KMS-11 (cell line): ENCODE measurements at regions not wholly inside any gene's neighbourhood (a gene's known extent, or its start where the extent isn't known, plus 50 kb on each side); places are given as distances from the start of the nearest gene placed in this dataset.

ENCODE experiments used
- H2AFZ ChIP-seq: fragments of 200-600 bp; sonication (generic); 2 replicates; pipeline ENCODE4 v1.6.1; 2016; ENCODE audit warnings: antibody characterized with exemption, mixed run types, low read depth
- H3K27ac ChIP-seq: fragments of 200-600 bp; sonication (generic); 2 replicates; pipeline ENCODE4 v1.6.1; 2016; ENCODE audit warnings: mild to moderate bottlenecking, mixed run types
- H3K27me3 ChIP-seq: fragments of 200-600 bp; sonication (generic); 2 replicates; pipeline ENCODE4 v1.6.1; 2017; ENCODE audit warnings: mild to moderate bottlenecking, low read depth, mixed run types, moderate library complexity; ENCODE audit not compliant: insufficient read depth
- H3K36me3 ChIP-seq: fragments of 200-600 bp; sonication (generic); 2 replicates; pipeline ENCODE4 v1.6.1; 2017; ENCODE audit warnings: mild to moderate bottlenecking, mixed run types; ENCODE audit not compliant: insufficient read depth
- H3K4me1 ChIP-seq: fragments of 200-600 bp; sonication (generic); 2 replicates; pipeline ENCODE4 v1.6.1; 2016; ENCODE audit warnings: mild to moderate bottlenecking, low read depth, mixed run types; ENCODE audit not compliant: poor library complexity, severe bottlenecking
- H3K4me2 ChIP-seq: fragments of 200-600 bp; sonication (generic); 2 replicates; pipeline ENCODE4 v1.7.0; 2016; ENCODE audit warnings: mild to moderate bottlenecking, mixed run types
- H3K4me3 ChIP-seq: fragments of 200-600 bp; sonication (generic); IDR thresholded peaks from 2 replicates; pipeline ENCODE4 v1.6.1; 2017; ENCODE audit warnings: low read depth, low read length, mixed read lengths; ENCODE audit not compliant: insufficient read depth
- H3K79me2 ChIP-seq: fragments of 200-600 bp; sonication (generic); 2 replicates; pipeline ENCODE4 v1.6.1; 2016; ENCODE audit warnings: low read depth, mixed run types; ENCODE audit not compliant: insufficient read depth
- H3K9ac ChIP-seq: fragments of 200-600 bp; sonication (generic); 2 replicates; pipeline ENCODE4 v1.6.1; 2016; ENCODE audit warnings: mild to moderate bottlenecking, mixed run types
- H4K20me1 ChIP-seq: fragments of 200-600 bp; sonication (generic); 2 replicates; pipeline ENCODE4 v1.6.1; 2016; ENCODE audit warnings: mild to moderate bottlenecking, mixed run types; ENCODE audit not compliant: insufficient read depth
- TF ChIP-seq, protein P1 (sequence below): fragments of 200-600 bp; sonication (generic); conservative IDR thresholded peaks from 2 replicates; pipeline ENCODE4 v1.6.1; 2017; ENCODE audit warnings: low read depth, mild to moderate bottlenecking, antibody characterized with exemption, low read length, moderate library complexity, mixed read lengths

DNA sequence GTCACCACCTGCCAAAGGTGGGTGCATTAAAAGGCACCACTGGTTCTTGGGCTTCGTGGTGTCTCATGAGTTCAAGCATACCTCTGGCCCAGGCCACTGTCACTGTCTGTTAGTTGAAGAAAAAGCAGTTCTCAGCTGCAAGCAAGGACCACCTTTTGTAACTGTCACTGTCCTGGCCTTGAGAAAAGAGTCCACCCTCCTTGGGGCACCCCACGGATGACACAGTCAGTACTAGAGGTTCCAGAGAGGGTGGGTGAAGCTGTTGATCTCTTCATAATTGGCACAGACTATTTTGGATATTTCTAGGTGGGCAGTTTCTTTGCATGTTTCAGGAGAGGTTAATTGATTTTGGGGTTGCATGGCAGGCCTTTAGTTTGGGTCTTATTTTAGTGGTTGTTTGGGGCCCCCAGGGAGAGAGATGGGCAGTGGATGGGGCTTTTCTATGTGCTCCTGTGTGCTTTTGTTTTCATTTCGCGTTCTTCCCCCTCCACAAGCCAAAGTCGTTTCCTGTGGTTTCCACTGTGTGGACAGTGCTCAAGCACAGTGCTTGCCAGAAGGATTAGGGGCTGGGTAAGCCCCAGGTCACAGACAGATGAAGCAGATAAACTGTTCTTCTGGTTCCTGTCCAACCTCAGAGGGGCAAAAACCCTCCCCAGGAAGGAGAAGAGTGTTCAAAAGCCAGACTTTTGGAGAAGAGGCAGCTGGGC is 156.2 kb upstream of the PPP1R2C start:
- peak overlapping the region; percentile 49 for H3K4me2 ChIP-seq
- peak overlapping the region; percentile 51; the same call in 1 of the 2 replicates for H3K9ac ChIP-seq
- H3K79me2 ChIP-seq, result no peaks in the 10 kb centered on the region
- peaks cover 62% of the 10 kb centered on the region for H3K4me1 ChIP-seq
- peak overlapping the region; percentile 52; the same call in 1 of the 2 replicates for H2AFZ ChIP-seq
- no peaks in the 10 kb centered on the region for H4K20me1 ChIP-seq
- H3K27ac ChIP-seq, result peak overlapping the region; percentile 96
- no peaks in the 10 kb centered on the region for H3K27me3 ChIP-seq
- TF ChIP-seq, protein P1, sequence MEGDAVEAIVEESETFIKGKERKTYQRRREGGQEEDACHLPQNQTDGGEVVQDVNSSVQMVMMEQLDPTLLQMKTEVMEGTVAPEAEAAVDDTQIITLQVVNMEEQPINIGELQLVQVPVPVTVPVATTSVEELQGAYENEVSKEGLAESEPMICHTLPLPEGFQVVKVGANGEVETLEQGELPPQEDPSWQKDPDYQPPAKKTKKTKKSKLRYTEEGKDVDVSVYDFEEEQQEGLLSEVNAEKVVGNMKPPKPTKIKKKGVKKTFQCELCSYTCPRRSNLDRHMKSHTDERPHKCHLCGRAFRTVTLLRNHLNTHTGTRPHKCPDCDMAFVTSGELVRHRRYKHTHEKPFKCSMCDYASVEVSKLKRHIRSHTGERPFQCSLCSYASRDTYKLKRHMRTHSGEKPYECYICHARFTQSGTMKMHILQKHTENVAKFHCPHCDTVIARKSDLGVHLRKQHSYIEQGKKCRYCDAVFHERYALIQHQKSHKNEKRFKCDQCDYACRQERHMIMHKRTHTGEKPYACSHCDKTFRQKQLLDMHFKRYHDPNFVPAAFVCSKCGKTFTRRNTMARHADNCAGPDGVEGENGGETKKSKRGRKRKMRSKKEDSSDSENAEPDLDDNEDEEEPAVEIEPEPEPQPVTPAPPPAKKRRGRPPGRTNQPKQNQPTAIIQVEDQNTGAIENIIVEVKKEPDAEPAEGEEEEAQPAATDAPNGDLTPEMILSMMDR, result no peak
- H3K4me3 ChIP-seq, result no peak overlapping the region
- no peaks in the 10 kb centered on the region for H3K36me3 ChIP-seq

DNA sequence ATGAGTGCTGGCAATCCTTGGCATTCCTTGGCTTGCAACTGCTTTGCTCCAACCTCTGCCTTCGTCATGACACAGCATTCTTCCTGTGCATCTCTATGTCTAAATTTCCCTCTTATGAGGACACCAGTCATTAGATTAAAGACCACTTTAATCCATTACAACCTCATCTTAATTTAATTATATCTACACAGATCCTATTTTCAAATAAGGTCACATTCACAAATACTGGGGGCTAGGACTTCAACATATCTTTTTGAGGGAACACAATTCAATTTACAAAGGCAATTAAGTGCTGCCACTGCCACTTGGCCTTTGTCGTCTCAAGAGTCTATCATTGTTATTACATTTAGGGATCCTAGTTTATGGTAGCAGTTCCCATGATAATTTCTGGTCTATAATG is 163.7 kb upstream of the PPP1R2C start:
- H3K9ac ChIP-seq, result no peak overlapping the region
- H3K4me3 ChIP-seq, result no peak overlapping the region
- peaks cover 89% of the 10 kb centered on the region for H3K4me1 ChIP-seq
- peak overlapping the region; percentile 80 for H3K4me2 ChIP-seq
- no peak overlapping the region for H2AFZ ChIP-seq
- TF ChIP-seq, protein P1, result no peak
- H3K79me2 ChIP-seq, result no peaks in the 10 kb centered on the region
- H3K27me3 ChIP-seq, result no peaks in the 10 kb centered on the region
- no peaks in the 10 kb centered on the region for H4K20me1 ChIP-seq
- no peaks in the 10 kb centered on the region for H3K36me3 ChIP-seq
- peak overlapping the region; percentile 99 for H3K27ac ChIP-seq

DNA sequence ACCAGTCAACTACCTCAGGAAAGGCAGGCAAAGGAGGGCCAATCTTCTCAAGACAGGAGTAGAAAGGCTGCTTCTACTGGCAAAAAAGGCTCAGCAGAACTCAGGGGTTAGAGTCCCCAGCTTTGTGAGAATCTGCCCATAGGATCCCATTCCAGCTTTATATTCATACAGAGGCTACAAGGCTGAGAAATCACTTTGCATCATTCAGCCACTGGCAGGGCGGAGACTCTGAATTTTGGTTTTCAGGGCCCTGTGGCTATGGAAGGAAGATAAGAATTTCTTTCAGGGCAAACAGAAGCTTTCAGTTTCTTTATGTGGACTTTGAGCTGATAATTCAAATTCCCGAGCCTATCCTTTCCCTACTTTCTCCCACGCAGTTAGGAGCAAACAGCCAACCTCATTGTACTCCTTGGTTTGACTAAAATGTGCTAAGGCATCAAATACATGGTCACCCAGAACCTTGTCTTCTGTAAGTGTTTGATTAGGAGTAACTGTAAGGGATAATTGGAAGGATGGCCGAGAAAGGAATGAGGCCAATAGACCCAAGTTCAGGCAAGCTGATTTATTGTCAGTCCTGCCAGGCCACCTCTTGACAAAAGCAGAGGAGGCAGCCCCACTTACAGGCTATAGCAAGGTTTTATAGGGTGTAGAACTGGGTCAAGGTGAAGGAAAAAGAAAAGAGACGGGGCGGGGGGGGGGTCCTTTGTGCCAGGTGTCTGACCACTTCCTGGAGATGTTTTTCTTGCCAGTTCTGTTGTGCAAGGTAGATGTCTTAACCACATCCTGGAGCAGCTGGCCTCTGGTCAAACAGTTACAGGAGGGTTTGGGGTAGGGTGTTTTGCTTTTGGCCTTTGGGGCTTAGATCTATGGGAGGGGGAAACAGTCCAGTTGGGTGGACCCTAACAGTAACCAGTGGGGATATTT is 165.3 kb upstream of the PPP1R2C start:
- peak overlapping the region; percentile 90 for H3K4me2 ChIP-seq
- TF ChIP-seq, protein P1, result no peak
- peak overlapping the region; percentile 51; the same call in 1 of the 2 replicates for H2AFZ ChIP-seq
- no peaks in the 10 kb centered on the region for H4K20me1 ChIP-seq
- H3K27ac ChIP-seq, result peak overlapping the region; percentile 99
- H3K9ac ChIP-seq, result peak overlapping the region; percentile 69; the same call in 1 of the 2 replicates
- H3K79me2 ChIP-seq, result no peaks in the 10 kb centered on the region
- no peaks in the 10 kb centered on the region for H3K27me3 ChIP-seq
- H3K4me3 ChIP-seq, result no peak overlapping the region
- no peaks in the 10 kb centered on the region for H3K36me3 ChIP-seq
- H3K4me1 ChIP-seq, result peaks cover 97% of the 10 kb centered on the region

DNA sequence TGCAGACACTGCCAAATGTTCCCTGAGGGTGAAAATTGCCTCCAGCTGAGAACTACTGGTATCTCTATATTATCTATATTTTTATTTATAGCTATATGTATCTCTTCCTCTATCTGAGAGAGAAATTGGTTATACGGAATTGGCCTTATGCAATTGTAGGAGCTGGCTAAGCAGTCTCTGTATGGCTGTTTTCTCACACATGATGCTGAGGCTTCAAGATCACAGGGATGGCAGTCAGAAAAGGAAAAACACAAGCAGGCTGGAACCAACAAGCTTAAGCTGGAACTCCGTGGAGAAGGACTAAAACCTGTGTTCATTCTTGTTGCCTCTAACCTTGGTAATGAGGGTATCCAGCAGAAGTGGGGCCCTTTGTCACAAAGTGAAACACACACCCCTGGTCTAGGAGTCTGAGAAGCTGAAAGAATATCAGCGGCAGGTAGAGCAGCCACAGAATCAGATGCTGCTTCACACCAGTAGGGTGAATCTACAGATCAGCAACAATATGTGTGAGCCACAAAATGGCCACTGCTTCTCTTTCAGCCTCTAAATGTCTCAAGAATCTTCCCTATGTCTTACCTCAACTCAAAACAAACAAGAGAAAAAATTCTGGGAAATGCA is 166.5 kb upstream of the PPP1R2C start:
- TF ChIP-seq, protein P1, result no peak
- Histone ChIP-seq H3K27me3 (no peaks in the 10 kb centered on the region), H4K20me1 (no peaks in the 10 kb centered on the region), H3K27ac (peak overlapping the region; percentile 99), H3K79me2 (no peaks in the 10 kb centered on the region), H3K4me2 (peak overlapping the region; percentile 90), H3K4me3 (no peak overlapping the region), H2AFZ (peak overlapping the region; percentile 51; the same call in 1 of the 2 replicates), H3K36me3 (no peaks in the 10 kb centered on the region), H3K4me1 (peaks cover 97% of the 10 kb centered on the region), H3K9ac (peak overlapping the region; percentile 43; the same call in 1 of the 2 replicates)
